ENCODE measurements at regions not wholly inside any gene's neighbourhood (a gene's known extent, or its start where the extent isn't known, plus 50 kb on each side); places are given as distances from the start of the nearest gene placed in this dataset.

DNA sequence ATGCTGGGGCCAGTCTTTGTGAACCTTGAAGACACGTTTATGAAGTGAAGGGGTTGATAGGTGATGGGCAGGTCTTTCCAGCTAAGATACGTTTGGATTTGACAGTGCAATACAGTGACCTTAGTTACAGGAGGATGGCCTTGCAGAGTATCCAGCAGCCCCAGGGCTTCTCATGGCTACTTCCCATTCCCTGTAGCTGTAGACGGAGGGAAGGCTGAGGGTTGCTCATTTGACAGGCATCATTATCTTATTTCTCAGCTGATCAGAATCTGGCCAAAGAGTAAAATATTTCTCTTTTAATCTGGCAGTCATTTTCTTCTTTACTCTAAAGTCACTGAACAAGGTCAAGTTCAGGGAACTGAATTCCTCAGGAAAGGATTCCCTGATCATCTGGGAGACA is 85.1 kb upstream of the RMDN2 start:
- no peak for DNase-seq

- DNase-seq: no peak
These were observed 82.2 kb upstream of the RMDN2 start for GRCh38 chr2:37842732-37843440.

- no peak for DNase-seq
These were observed 81.5 kb upstream of the RMDN2 start for GRCh38 chr2:37843556-37843955.

DNA sequence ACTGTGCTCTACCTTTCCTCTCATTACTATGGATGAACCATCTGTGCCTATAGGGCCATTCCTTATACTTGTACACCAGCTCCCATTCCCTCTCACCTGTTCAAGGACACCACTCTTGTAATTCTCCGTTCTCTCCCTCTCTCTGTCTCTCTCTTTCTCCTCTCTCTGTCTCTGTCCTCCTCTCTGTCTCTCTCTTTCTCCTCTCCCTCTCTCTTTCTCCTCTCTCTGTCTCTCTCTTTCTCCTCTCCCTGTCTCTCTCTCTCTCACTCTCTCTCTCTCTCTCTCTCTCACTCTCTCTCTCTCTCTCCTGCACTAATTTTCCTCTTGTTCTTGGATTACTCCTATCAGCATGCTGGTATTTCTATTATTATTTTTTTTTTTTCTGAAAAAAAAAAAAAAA is 78.9 kb upstream of the RMDN2 start:
- no peak for DNase-seq

GRCh38 chr2:37847792-37848191 is 77.3 kb upstream of the RMDN2 start:
- no peak for DNase-seq

GRCh38 chr2:37848451-37848850 is 76.6 kb upstream of the RMDN2 start:
- DNase-seq: no peak

- DNase-seq: no peak
These were observed 75.2 kb upstream of the RMDN2 start for GRCh38 chr2:37849911-37850310.

DNA sequence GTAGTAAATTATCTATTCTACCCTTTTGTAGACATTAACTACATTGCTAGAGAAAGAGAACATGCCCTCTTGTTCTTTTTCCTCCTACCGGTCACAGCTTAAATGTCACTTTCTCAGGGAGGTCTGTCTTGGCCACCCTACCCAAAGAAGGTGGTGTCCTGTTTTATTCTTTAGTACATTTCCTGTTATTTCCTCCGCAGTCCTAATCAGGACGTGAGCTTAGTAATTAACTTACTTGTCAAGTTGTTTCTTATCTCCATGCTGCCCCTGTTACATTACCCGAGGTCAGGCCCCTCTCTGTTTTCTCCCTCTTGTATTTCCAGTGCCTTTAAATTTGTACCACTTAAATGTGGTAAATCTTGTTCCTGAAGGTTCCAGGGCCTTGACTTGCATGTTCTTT is 73.7 kb upstream of the RMDN2 start:
- DNase-seq: no peak

GRCh38 chr2:37851828-37852584 is 73.1 kb upstream of the RMDN2 start:
- DNase-seq: no peak

- DNase-seq: no peak
These were observed 72.5 kb upstream of the RMDN2 start for GRCh38 chr2:37852585-37853014.

- no peak for DNase-seq
These were observed 70.3 kb upstream of the RMDN2 start for GRCh38 chr2:37854676-37855282.

DNA sequence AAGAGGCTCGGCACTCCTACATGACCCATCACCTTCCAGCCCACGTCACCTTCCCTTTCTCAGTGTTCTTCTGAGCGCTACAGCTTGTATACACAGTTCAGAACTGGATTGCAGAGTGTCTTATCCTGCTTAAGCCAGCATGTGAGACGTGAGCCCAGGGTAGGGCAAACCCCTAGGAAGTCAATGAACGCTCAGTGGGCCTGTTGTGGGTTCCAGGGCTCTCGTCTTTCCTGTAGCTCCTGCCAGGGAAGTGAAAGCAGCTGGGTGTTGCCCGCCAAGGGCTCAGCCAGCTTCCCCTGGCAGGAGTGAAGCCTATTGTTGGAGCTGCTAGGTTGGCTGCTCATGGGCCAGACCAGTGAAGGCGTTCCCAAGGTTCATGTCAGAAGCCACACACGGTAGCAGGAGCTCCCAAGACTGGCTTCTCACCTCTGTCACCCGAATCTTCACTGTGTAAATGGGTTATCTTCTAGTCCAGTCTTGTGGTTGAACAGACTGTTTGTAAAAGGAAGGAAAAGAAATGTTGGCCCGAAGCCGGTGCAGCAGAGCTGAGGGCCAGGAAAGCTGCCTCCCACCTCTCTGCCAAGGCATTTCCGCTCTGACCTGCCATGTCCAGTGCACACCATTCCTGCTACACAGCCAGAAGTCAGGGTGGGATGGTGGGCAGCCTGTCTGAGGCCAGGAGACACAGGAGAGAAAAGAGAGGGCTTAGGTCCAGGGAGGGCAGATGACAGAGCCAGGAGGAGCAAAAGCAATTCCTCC is 69.6 kb upstream of the RMDN2 start:
- DNase-seq: no peak

GRCh38 chr2:37856101-37856751 is 68.9 kb upstream of the RMDN2 start:
- no peak for DNase-seq

- DNase-seq: no peak
These were observed 67.3 kb upstream of the RMDN2 start for GRCh38 chr2:37857575-37858399.

DNA sequence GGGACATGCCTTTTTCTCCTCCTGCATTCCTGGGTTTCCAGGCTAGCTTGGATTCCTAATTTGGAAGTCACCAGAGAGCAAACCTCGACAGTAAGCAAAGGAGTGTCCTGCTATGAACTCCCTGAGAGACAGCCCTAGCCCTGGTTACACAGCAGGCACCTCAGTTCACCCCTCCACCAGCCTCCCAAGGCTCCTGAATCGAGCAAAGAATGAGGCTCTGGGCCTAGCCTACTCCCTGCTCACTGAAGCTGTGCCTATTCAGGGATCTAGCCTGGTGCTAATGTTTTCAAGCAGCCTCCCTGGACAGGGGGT is 66.7 kb upstream of the RMDN2 start:
- no peak for DNase-seq

- DNase-seq: no peak
These were observed 66.3 kb upstream of the RMDN2 start for GRCh38 chr2:37858725-37859267.

DNA sequence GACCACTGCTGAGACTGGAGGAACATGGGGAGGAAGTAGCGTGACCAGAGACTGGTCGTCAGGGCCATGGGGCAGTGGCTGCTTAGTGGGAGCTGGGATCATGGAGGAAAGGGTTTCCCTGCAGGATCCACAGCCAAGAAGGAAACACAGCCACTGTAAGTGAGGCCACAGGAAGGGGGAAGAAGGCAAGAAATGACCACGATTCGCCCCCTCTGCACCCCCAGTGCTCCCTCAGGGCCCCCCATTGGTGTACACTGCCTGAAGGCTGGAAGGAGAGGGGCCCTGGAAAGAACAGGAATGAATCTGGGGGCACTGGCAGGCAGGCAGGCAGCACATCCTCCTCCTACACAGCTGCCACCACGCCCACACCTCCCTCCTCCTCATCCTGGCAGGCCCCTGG is 62.5 kb upstream of the RMDN2 start:
- DNase-seq: no peak

GRCh38 chr2:37864217-37864616 is 60.9 kb upstream of the RMDN2 start:
- DNase-seq: no peak

- DNase-seq: no peak
These were observed 59.4 kb upstream of the RMDN2 start for GRCh38 chr2:37865640-37866039.

DNA sequence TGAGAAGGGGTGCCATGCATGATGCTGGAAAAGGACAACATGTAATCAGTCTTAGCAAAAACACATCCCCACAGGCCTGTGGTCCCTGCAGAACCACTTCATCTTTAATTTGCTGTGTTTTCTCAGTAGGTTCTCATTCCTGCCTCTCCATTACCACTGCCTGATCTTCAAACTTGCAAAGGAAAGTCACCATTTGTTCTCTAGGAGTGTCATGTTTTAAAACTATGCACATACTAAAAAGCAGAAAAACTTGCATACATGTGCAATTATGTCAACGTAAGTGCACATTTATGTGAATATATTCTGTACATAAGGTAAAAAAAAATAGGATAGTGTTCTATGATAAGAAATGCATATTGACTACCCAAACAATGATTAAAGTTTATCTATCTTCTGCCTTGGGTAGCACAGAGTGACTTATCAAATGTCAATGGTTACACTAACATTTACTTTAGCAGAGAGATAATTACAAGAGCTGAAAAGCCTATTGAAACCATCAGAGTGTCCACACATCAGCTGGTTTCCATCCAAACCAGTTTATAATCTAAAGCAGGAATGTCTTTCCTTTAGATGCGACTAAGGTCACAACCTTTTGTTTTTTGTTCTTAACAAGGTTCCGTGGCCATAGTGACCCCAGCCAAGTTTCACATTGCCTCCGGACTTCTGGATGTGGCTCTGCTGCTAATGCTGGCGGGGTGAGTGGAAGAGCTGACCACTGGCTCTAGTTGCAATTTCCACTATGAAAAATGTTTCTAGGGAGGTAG is 58.7 kb upstream of the RMDN2 start:
- no peak for DNase-seq

GRCh38 chr2:37867166-37867565 is 57.9 kb upstream of the RMDN2 start:
- no peak for DNase-seq

Data from stimulated activated CD4-positive, alpha-beta T cell treated with anti-CD3 and anti-CD28 coated beads, Interleukin-2, amount 100 ng/mL, for 48 hours (primary cell).